GDM1 (cell line): ENCODE measurements at regions not wholly inside any gene's neighbourhood (a gene's known extent, or its start where the extent isn't known, plus 50 kb on each side); places are given as distances from the start of the nearest gene placed in this dataset.

Experiments
- DNase-seq: peaks from one replicate; lab custom pipeline; 2025; lab: John Stamatoyannopoulos, UW

GRCh38 chr10:71023704-71024283 is 135.4 kb upstream of the PCBD1 start:
- DNase-seq: no peak

GRCh38 chr10:71024490-71024889 is 136.1 kb upstream of the PCBD1 start:
- no peak for DNase-seq

- DNase-seq: no peak
Measured at GRCh38 chr10:71025535-71025934, 137.2 kb upstream of the PCBD1 start.

- DNase-seq: no peak
Measured at GRCh38 chr10:71028066-71028465, 139.7 kb upstream of the PCBD1 start.

- no peak for DNase-seq
Measured at GRCh38 chr10:71029411-71029892, 141.1 kb upstream of the PCBD1 start.

- DNase-seq: no peak
Measured at GRCh38 chr10:71029907-71030306, 141.5 kb upstream of the PCBD1 start.

- no peak for DNase-seq
Measured at GRCh38 chr10:71031026-71031425, 142.7 kb upstream of the PCBD1 start.

- no peak for DNase-seq
Measured at GRCh38 chr10:71031603-71032002, 143.2 kb upstream of the PCBD1 start.

GRCh38 chr10:71032887-71033286 is 144.5 kb upstream of the PCBD1 start:
- DNase-seq: no peak

GRCh38 chr10:71033396-71033980 is 145.1 kb upstream of the PCBD1 start:
- DNase-seq: no peak

GRCh38 chr10:71035511-71036296 is 147.3 kb upstream of the PCBD1 start:
- DNase-seq: no peak

- no peak for DNase-seq
Measured at GRCh38 chr10:71036297-71036966, 148.1 kb upstream of the PCBD1 start.

- no peak for DNase-seq
Measured at GRCh38 chr10:71038091-71038633, 149.8 kb upstream of the PCBD1 start.

- no peak for DNase-seq
Measured at GRCh38 chr10:71038921-71039320, 150.6 kb upstream of the PCBD1 start.

GRCh38 chr10:71039551-71039950 is 151.2 kb upstream of the PCBD1 start:
- no peak for DNase-seq

GRCh38 chr10:71040343-71040742 is 152.0 kb upstream of the PCBD1 start:
- DNase-seq: no peak

GRCh38 chr10:71040846-71041605 is 152.7 kb upstream of the PCBD1 start:
- no peak for DNase-seq

GRCh38 chr10:71042216-71042615 is 153.9 kb upstream of the PCBD1 start:
- no peak for DNase-seq

- DNase-seq: no peak
Measured at GRCh38 chr10:71042699-71043098, 154.3 kb upstream of the PCBD1 start.

- no peak for DNase-seq
Measured at GRCh38 chr10:71043858-71044257, 155.5 kb upstream of the PCBD1 start.

- DNase-seq: no peak
Measured at GRCh38 chr10:71044720-71045119, 156.4 kb upstream of the PCBD1 start.
